Pulmonary artery endothelial cell (primary cell): ENCODE measurements at regions not wholly inside any gene's neighbourhood (a gene's known extent, or its start where the extent isn't known, plus 50 kb on each side); places are given as distances from the start of the nearest gene placed in this dataset.

Experiments
- DNase-seq: peaks from one replicate; pipeline ENCODE4 v3.0.0-alpha.2; 2011; ENCODE audit warnings: low read depth, low spot score

- DNase-seq = no peak
Measured at GRCh38 chr4:4602468-4602867, 60.6 kb upstream of the STX18 start.

- no peak for DNase-seq
Measured at GRCh38 chr4:4601803-4602369, 60.0 kb upstream of the STX18 start.

GRCh38 chr4:4599481-4600275 lies 57.8 kb upstream of the STX18 start:
- DNase-seq = no peak

GRCh38 chr4:4598851-4599411 lies 57.1 kb upstream of the STX18 start:
- no peak for DNase-seq

- no peak for DNase-seq
Measured at GRCh38 chr4:4596720-4597119, 54.9 kb upstream of the STX18 start.

GRCh38 chr4:4595252-4595651 lies 53.4 kb upstream of the STX18 start:
- no peak for DNase-seq

- no peak for DNase-seq
Measured at GRCh38 chr4:4594285-4594920, 52.6 kb upstream of the STX18 start.

- no peak for DNase-seq
Measured at GRCh38 chr4:4593596-4594284, 51.9 kb upstream of the STX18 start.

GRCh38 chr4:4592414-4592813 lies 50.6 kb upstream of the STX18 start:
- no peak for DNase-seq
